Right lobe of liver (tissue), 6 donors: ENCODE measurements at regions not wholly inside any gene's neighbourhood (a gene's known extent, or its start where the extent isn't known, plus 50 kb on each side); places are given as distances from the start of the nearest gene placed in this dataset.
A peak's percentile ranks its signal among the peaks of the same experiment; 100 is the strongest.

ENCODE experiments used
- ATAC-seq, 4 donors: fragments of 200-7000 bp; cut with Tn5 transposase; one replicate each; pipeline ENCODE4 v1.9.1; 2020; ENCODE audit warnings: mild to moderate bottlenecking in 4 of 4, moderate library complexity in 4 of 4
- DNase-seq, 3 donors: peaks; one replicate each; pipeline ENCODE4 v3.0.0-alpha.2; 2020
- H3K27ac ChIP-seq, 3 donors: fragments of 200-600 bp; one replicate each; pipeline ENCODE4 v1.8.0; 2022
- H3K27me3 ChIP-seq, 2 donors: fragments of 200-600 bp; one replicate each; pipeline ENCODE4 v1.8.0; 2022
- H3K36me3 ChIP-seq, 4 donors: fragments of 200-600 bp; sonication (generic) in 1 of 4; one replicate each; pipeline versions ENCODE4 v1.5.1 to v1.8.0; 2017 to 2022; ENCODE audit warnings: control low read depth in 1 of 4
- H3K4me1 ChIP-seq, 4 donors: fragments of 200-600 bp; sonication (generic) in 1 of 4; one replicate each; pipeline versions ENCODE4 v1.5.1 to v1.8.0; 2017 to 2022; ENCODE audit warnings: control low read depth in 1 of 4
- H3K4me3 ChIP-seq, 3 donors: fragments of 200-600 bp; one replicate each; pipeline ENCODE4 v1.8.0; 2022
- H3K9me3 ChIP-seq, 4 donors: fragments of 200-600 bp; sonication (generic) in 1 of 4; one replicate each; pipeline versions ENCODE4 v1.5.1 to v1.8.0; 2017 to 2022; ENCODE audit warnings: control low read depth in 1 of 4
- POLR2A ChIP-seq: fragments of 450-650 bp; IDR thresholded peaks from one replicate; pipeline ENCODE4 v1.6.1; 2017; ENCODE audit warnings: antibody characterized with exemption, mild to moderate bottlenecking
- WGBS: methylation state at CpG from one replicate; pipeline ENCODE4 v1.1.6; 2018; ENCODE audit warnings: low coverage, low lambda C conversion rate; ENCODE audit not compliant: insufficient coverage; ENCODE audit errors: missing lambda C conversion rate; 5-methylcytosine and 5-hydroxymethylcytosine counted together
- intact Hi-C, 2 donors: fragments of 100-400 bp; cut with DNase I; formaldehyde crosslinking; loops; one replicate each; pipeline versions ENCODE4 v1.11.2 to v1.14.1; 2022
- TF ChIP-seq, protein P1 (sequence below), 4 donors: fragments of 200-600 bp in 3 of 4; fragments of 450-650 bp in 1 of 4; IDR thresholded peaks; one replicate each; pipeline versions ENCODE4 v1.5.1 to v1.8.0; 2016 to 2022; ENCODE audit warnings: antibody characterized with exemption in 4 of 4, mild to moderate bottlenecking in 2 of 4
- donor health status: DM: no; HTN: yes; CAD: no.
- donor health status: DM: no; HTN: no; CAD: no.
- donor health status: DM: no; HTN: no; CAD: no.
- donor health status: DM: no; HTN: yes; CAD: no.
- donor health status: DM: no; HTN: yes; CAD: no.

- no peaks in the 10 kb centered on the region for H3K27me3 ChIP-seq
- TF ChIP-seq, protein P1, sequence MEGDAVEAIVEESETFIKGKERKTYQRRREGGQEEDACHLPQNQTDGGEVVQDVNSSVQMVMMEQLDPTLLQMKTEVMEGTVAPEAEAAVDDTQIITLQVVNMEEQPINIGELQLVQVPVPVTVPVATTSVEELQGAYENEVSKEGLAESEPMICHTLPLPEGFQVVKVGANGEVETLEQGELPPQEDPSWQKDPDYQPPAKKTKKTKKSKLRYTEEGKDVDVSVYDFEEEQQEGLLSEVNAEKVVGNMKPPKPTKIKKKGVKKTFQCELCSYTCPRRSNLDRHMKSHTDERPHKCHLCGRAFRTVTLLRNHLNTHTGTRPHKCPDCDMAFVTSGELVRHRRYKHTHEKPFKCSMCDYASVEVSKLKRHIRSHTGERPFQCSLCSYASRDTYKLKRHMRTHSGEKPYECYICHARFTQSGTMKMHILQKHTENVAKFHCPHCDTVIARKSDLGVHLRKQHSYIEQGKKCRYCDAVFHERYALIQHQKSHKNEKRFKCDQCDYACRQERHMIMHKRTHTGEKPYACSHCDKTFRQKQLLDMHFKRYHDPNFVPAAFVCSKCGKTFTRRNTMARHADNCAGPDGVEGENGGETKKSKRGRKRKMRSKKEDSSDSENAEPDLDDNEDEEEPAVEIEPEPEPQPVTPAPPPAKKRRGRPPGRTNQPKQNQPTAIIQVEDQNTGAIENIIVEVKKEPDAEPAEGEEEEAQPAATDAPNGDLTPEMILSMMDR (IDR thresholded peaks at IDR 0.05): peak in 1 of 4 donors; percentile 7
- TF ChIP-seq POLR2A: no peak
- no peak overlapping the region for H3K4me3 ChIP-seq
- ATAC-seq (peak; percentile 27 to 67 (median 52)), DNase-seq (peak in 2 of 3 donors; percentile 49 to 72)
- intact Hi-C loops: no loop called here
- no peaks in the 10 kb centered on the region for H3K36me3 ChIP-seq
- 29% methylated on average over 11 of the region's 27 CpGs for WGBS
- no peaks in the 10 kb centered on the region for H3K9me3 ChIP-seq
- no peaks in the 10 kb centered on the region for H3K4me1 ChIP-seq
- peak overlapping the region in 1 of 3 donors; percentile 63 for H3K27ac ChIP-seq
Measured at GRCh38 chr2:8544786-8545694, 136.8 kb upstream of the ID2 start.

GRCh38 chr2:8545695-8546611 is 135.9 kb upstream of the ID2 start:
- ATAC-seq (no peak), DNase-seq (peak in 1 of 3 donors; percentile 40)
- Histone ChIP-seq H3K4me3 (no peak overlapping the region), H3K9me3 (no peaks in the 10 kb centered on the region), H3K36me3 (no peaks in the 10 kb centered on the region), H3K27ac (no peak overlapping the region), H3K4me1 (no peaks in the 10 kb centered on the region), H3K27me3 (no peaks in the 10 kb centered on the region)
- TF ChIP-seq POLR2A: no peak
- TF ChIP-seq, protein P1 (IDR thresholded peaks at IDR 0.05): no peak
- 88% methylated on average over 6 of the region's 30 CpGs for WGBS
- intact Hi-C loops: no loop called here

GRCh38 chr2:8546612-8547283 is 135.1 kb upstream of the ID2 start:
- TF ChIP-seq POLR2A: no peak
- TF ChIP-seq, protein P1 (IDR thresholded peaks at IDR 0.05): no peak
- Histone ChIP-seq H3K36me3 (no peaks in the 10 kb centered on the region), H3K27ac (no peak overlapping the region), H3K27me3 (no peaks in the 10 kb centered on the region), H3K4me3 (no peak overlapping the region), H3K9me3 (no peaks in the 10 kb centered on the region), H3K4me1 (no peaks in the 10 kb centered on the region)
- ATAC-seq (no peak), DNase-seq (peak in 1 of 3 donors; percentile 38)
- intact Hi-C loops: no loop called here
- whole genome bisulfite sequencing: 73% methylated on average over 10 of the region's 16 CpGs

GRCh38 chr2:8547284-8548064 is 134.4 kb upstream of the ID2 start:
- Histone ChIP-seq H3K27ac (no peak overlapping the region), H3K4me1 (no peaks in the 10 kb centered on the region), H3K9me3 (no peaks in the 10 kb centered on the region), H3K4me3 (no peak overlapping the region), H3K36me3 (no peaks in the 10 kb centered on the region), H3K27me3 (no peaks in the 10 kb centered on the region)
- ATAC-seq (no peak), DNase-seq (peak in 1 of 3 donors; percentile 38)
- TF ChIP-seq POLR2A: no peak
- TF ChIP-seq, protein P1 (IDR thresholded peaks at IDR 0.05): no peak
- WGBS: 91% methylated on average over 13 of the region's 20 CpGs
- intact Hi-C loops: no loop called here
